A549 (cell line): ENCODE measurements at regions not wholly inside any gene's neighbourhood (a gene's known extent, or its start where the extent isn't known, plus 50 kb on each side); places are given as distances from the start of the nearest gene placed in this dataset.

Experiments used
- ATAC-seq, 2 experiments: fragments of 200-7000 bp in 1 of 2; fragments of >200 bp in 1 of 2; cut with Nextera tagmentation in 1 of 2; cut with Tn5 transposase in 1 of 2; 3 replicates each; pipeline versions ENCODE4 v1.8.0 to v1.9.1; 2018 to 2020; ENCODE audit warnings: mild to moderate bottlenecking in 1 of 2, moderate library complexity in 1 of 2
- CTCF ChIA-PET: fragments of 300-600 bp; sonication (Branson Sonifier 250); formaldehyde crosslinking; extraction: SDS; loops from one replicate; lab custom pipeline; 2021; ENCODE audit warnings: antibody characterized with exemption, inconsistent platforms; lab: Yijun Ruan, JAX
- POLR2A ChIA-PET: fragments of 350-600 bp; formaldehyde crosslinking; extraction: SDS; loops from one replicate; lab custom pipeline; 2021; ENCODE audit warnings: antibody characterized with exemption, inconsistent platforms; lab: Yijun Ruan, JAX
- DNase-seq, 2 experiments: peaks; one replicate each; pipeline versions ENCODE4 v3.0.0 to v3.0.0-alpha.2; 2011 to 2016; ENCODE audit warnings: low read depth in 1 of 2, low spot score in 1 of 2
- FAIRE-seq: peaks from 2 replicates; lab custom pipeline; 2011; peaks lifted over from hg19 to GRCh38; lab: Jason Lieb, UNC
- H3K27ac ChIP-seq, 2 experiments: fragments of >200 bp; sonication (Bioruptor Twin); formaldehyde crosslinking; 3 replicates each; pipeline ENCODE4 v1.5.1; 2016 to 2017
- H3K4me1 ChIP-seq: fragments of >200 bp; sonication (Bioruptor Twin); formaldehyde crosslinking; 3 replicates; pipeline ENCODE4 v1.6.1; 2016
- H3K4me2 ChIP-seq: fragments of >200 bp; sonication (Bioruptor Twin); formaldehyde crosslinking; 3 replicates; pipeline ENCODE4 v1.6.1; 2016
- H3K4me3 ChIP-seq: fragments of >200 bp; sonication (Bioruptor Twin); formaldehyde crosslinking; 3 replicates; pipeline ENCODE4 v1.5.1; 2016
- H3K9me3 ChIP-seq: fragments of >200 bp; sonication (Bioruptor Twin); formaldehyde crosslinking; 3 replicates; pipeline ENCODE4 v1.6.1; 2016
- CEBPB ChIP-seq, 2 experiments: fragments of >200 bp in 1 of 2; sonication (Bioruptor Twin) in 1 of 2; formaldehyde crosslinking in 1 of 2; IDR thresholded peaks; 2 replicates each; pipeline ENCODE4 v1.6.1; 2012 to 2016
- CHD2 ChIP-seq: fragments of 150-350 bp; IDR thresholded peaks from 2 replicates; pipeline ENCODE4 v1.6.1; 2014; ENCODE audit warnings: low read length; ENCODE audit not compliant: partially characterized antibody
- EHF ChIP-seq: fragments of 250-450 bp; sonication (Bioruptor Pico); IDR thresholded peaks from 2 replicates; pipeline ENCODE4 v1.5.0; 2020; ENCODE audit warnings: mild to moderate bottlenecking
- ESRRA ChIP-seq: fragments of 150-350 bp; IDR thresholded peaks from 2 replicates; pipeline ENCODE4 v1.6.1; 2014; ENCODE audit warnings: mild to moderate bottlenecking, low read length, borderline replicate concordance
- FOSL2 ChIP-seq, 2 experiments: fragments of 450-650 bp in 1 of 2; fragments of >200 bp in 1 of 2; sonication (Bioruptor Twin) in 1 of 2; formaldehyde crosslinking; IDR thresholded peaks; 2 replicates each; pipeline versions ENCODE4 v1.5.0 to v1.6.1; 2016 to 2020; ENCODE audit warnings: mild to moderate bottlenecking in 1 of 2, moderate library complexity in 1 of 2
- FOXS1 ChIP-seq: fragments of 250-450 bp; sonication (Bioruptor Pico); IDR thresholded peaks from 2 replicates; pipeline ENCODE4 v1.5.0; 2020; ENCODE audit warnings: mild to moderate bottlenecking, moderate library complexity
- HDAC2 ChIP-seq: fragments of 200-600 bp; sonication (generic); IDR thresholded peaks from 2 replicates; pipeline ENCODE4 v1.6.1; 2016
- HMGXB4 ChIP-seq: fragments of 250-450 bp; sonication (Bioruptor Pico); IDR thresholded peaks from 2 replicates; pipeline ENCODE4 v1.5.0; 2021; ENCODE audit warnings: mild to moderate bottlenecking, moderate library complexity, borderline replicate concordance
- HOXB5 ChIP-seq: fragments of 250-450 bp; sonication (Bioruptor Pico); IDR thresholded peaks from 2 replicates; pipeline ENCODE4 v1.5.0; 2020; ENCODE audit warnings: mild to moderate bottlenecking, moderate library complexity
- JUN ChIP-seq, 2 experiments: fragments of >200 bp; sonication (Bioruptor Twin); formaldehyde crosslinking; IDR thresholded peaks; 2 replicates in 1 of 2; 3 replicates in 1 of 2; pipeline ENCODE4 v1.6.1; 2016 to 2017
- MAZ ChIP-seq: fragments of 150-350 bp; IDR thresholded peaks from 2 replicates; pipeline ENCODE4 v1.6.1; 2014; ENCODE audit warnings: antibody characterized with exemption, low read depth, low read length, borderline replicate concordance
- MYC ChIP-seq: IDR thresholded peaks from 2 replicates; pipeline ENCODE4 v1.6.1; 2012; ENCODE audit warnings: mild to moderate bottlenecking, inconsistent platforms, low read length, improper control_type of control experiment, borderline replicate concordance
- NFE2L2 ChIP-seq: fragments of 150-350 bp; conservative IDR thresholded peaks from 2 replicates; pipeline ENCODE4 v1.6.1; 2014; ENCODE audit warnings: low read length
- NR3C1 ChIP-seq: fragments of >200 bp; sonication (Bioruptor Twin); formaldehyde crosslinking; IDR thresholded peaks from 3 replicates; pipeline ENCODE4 v1.6.1; 2017
- POLR2A ChIP-seq: IDR thresholded peaks from 2 replicates; pipeline ENCODE4 v1.6.1; 2012; ENCODE audit warnings: mild to moderate bottlenecking, low read length
- RFX5 ChIP-seq: fragments of 450-650 bp; IDR thresholded peaks from 2 replicates; pipeline ENCODE4 v1.7.1; 2014; ENCODE audit warnings: antibody characterized with exemption, mild to moderate bottlenecking, moderate library complexity
- RNF2 ChIP-seq: fragments of 200-600 bp; sonication (generic); IDR thresholded peaks from 2 replicates; pipeline ENCODE4 v1.6.1; 2016; ENCODE audit warnings: low read depth, mild to moderate bottlenecking, antibody characterized with exemption, moderate library complexity, borderline replicate concordance
- TFCP2L1 ChIP-seq: fragments of 250-450 bp; sonication (Bioruptor Pico); IDR thresholded peaks from 2 replicates; pipeline ENCODE4 v1.5.0; 2021; ENCODE audit warnings: mild to moderate bottlenecking
- TP53 ChIP-seq: fragments of 250-450 bp; sonication (Bioruptor Pico); IDR thresholded peaks from 2 replicates; pipeline ENCODE4 v1.5.0; 2021; ENCODE audit warnings: mild to moderate bottlenecking, moderate library complexity
- USF2 ChIP-seq: fragments of 450-650 bp; IDR thresholded peaks from 2 replicates; pipeline ENCODE4 v1.6.1; 2014; ENCODE audit warnings: antibody characterized with exemption
- ZNF302 ChIP-seq: fragments of 250-450 bp; sonication (Bioruptor Pico); IDR thresholded peaks from 2 replicates; pipeline ENCODE4 v1.9.0; 2021; ENCODE audit warnings: inconsistent platforms, mild to moderate bottlenecking, moderate library complexity
- ZSCAN20 ChIP-seq: fragments of 250-450 bp; sonication (Bioruptor Pico); IDR thresholded peaks from 2 replicates; pipeline ENCODE4 v1.8.0; 2022; ENCODE audit warnings: mild to moderate bottlenecking, moderate library complexity
- WGBS: methylation state at CpG from one replicate; pipeline ENCODE4 v1.1.6; 2017; ENCODE audit errors: missing lambda C conversion rate; 5-methylcytosine and 5-hydroxymethylcytosine counted together
- TF ChIP-seq, protein P1 (sequence below): fragments of 150-350 bp; IDR thresholded peaks from 2 replicates; pipeline ENCODE4 v1.6.1; 2014; ENCODE audit warnings: low read depth, mild to moderate bottlenecking, low read length
- TF ChIP-seq, protein P2 (sequence below): IDR thresholded peaks from 2 replicates; pipeline ENCODE4 v1.6.1; 2012

- no peak for FAIRE-seq
- TF ChIP-seq POLR2A: no peak
- no peak for TF ChIP-seq MYC
- TF ChIP-seq HMGXB4 (CRISPR knock-in tag): no peak
- no peak for TF ChIP-seq ZSCAN20 (CRISPR knock-in tag)
- TF ChIP-seq CEBPB (IDR thresholded peaks at IDR 0.05): no peak
- no peak for TF ChIP-seq ZNF302 (CRISPR knock-in tag)
- TF ChIP-seq RFX5: no peak
- TF ChIP-seq MAZ: no peak
- TF ChIP-seq EHF (CRISPR knock-in tag): no peak
- TF ChIP-seq ESRRA: no peak
- no peak for TF ChIP-seq TFCP2L1
- TF ChIP-seq NFE2L2: no peak
- TF ChIP-seq, protein P1, sequence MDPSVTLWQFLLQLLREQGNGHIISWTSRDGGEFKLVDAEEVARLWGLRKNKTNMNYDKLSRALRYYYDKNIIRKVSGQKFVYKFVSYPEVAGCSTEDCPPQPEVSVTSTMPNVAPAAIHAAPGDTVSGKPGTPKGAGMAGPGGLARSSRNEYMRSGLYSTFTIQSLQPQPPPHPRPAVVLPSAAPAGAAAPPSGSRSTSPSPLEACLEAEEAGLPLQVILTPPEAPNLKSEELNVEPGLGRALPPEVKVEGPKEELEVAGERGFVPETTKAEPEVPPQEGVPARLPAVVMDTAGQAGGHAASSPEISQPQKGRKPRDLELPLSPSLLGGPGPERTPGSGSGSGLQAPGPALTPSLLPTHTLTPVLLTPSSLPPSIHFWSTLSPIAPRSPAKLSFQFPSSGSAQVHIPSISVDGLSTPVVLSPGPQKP: no peak
- no peak for TF ChIP-seq CHD2
- TF ChIP-seq, all 56 proteins: peak for 0
- DNase-seq: no peak
- no peaks in the 10 kb centered on the region for H3K4me1 ChIP-seq
- ChIA-PET CTCF (interaction anchor here (0.7 to 1.8 kb wide), 2 partner anchors 151 to 170 kb away, joined by 3 to 5 read pairs; no protein-coding TSS in a partner anchor), POLR2A (no interaction called here)
- H3K27ac ChIP-seq: no peak overlapping the region
- no peak overlapping the region for H3K4me3 ChIP-seq
- 67% methylated on average over 1 of the region's 1 CpG for WGBS
- no peaks in the 10 kb centered on the region for H3K9me3 ChIP-seq
- H3K4me2 ChIP-seq: no peak overlapping the region
- no peak for ATAC-seq
Observed at GRCh38 chr4:158002173-158002572, 170.7 kb downstream of the GASK1B start.

DNA sequence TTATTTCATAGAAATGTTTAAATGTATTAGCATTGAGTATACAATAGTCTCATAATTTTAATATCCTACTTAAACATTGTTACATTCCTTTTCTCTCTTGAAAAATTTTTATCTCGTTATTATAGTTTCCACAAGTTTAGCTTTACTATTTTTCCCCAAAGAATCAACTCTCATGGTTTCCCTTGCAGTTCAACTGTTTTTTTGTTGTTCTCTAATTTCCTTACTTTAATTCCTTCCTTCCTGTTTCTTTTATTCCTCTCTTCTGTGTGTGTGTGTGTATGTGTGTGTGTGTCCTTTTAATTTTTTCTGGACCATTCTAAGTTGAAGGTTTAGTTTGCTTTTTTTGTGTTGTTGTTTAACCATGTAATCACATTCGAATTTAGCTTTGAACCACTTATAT, 171.1 kb downstream of the GASK1B start:
- 55% methylated on average over 2 of the region's 2 CpGs for WGBS
- Histone ChIP-seq H3K4me2 (no peak overlapping the region), H3K27ac (no peak overlapping the region), H3K4me1 (no peaks in the 10 kb centered on the region), H3K4me3 (no peak overlapping the region), H3K9me3 (no peaks in the 10 kb centered on the region)
- no peak for DNase-seq
- ATAC-seq: no peak
- ChIA-PET CTCF (interaction anchor here (0.7 to 1.8 kb wide), 3 partner anchors 151 to 171 kb away, joined by 3 to 6 read pairs (median 5); no protein-coding TSS in a partner anchor), POLR2A (no interaction called here)
- no peak for FAIRE-seq
- TF ChIP-seq, protein P1: no peak
- TF ChIP-seq HOXB5 (no peak), HDAC2 (no peak), ESRRA (no peak), USF2 (no peak), FOXS1 (no peak), NR3C1 (no peak), TP53 (no peak), FOSL2 (IDR thresholded peaks at IDR 0.05) (no peak), FOSL2 (CRISPR knock-in tag; IDR thresholded peaks at IDR 0.05) (no peak), TFCP2L1 (no peak), RFX5 (no peak), JUN (IDR thresholded peaks at IDR 0.05) (no peak), RNF2 (no peak)
- TF ChIP-seq, protein P2, sequence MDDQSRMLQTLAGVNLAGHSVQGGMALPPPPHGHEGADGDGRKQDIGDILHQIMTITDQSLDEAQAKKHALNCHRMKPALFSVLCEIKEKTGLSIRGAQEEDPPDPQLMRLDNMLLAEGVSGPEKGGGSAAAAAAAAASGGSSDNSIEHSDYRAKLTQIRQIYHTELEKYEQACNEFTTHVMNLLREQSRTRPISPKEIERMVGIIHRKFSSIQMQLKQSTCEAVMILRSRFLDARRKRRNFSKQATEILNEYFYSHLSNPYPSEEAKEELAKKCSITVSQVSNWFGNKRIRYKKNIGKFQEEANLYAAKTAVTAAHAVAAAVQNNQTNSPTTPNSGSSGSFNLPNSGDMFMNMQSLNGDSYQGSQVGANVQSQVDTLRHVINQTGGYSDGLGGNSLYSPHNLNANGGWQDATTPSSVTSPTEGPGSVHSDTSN: no peak
